SK-N-SH (cell line): ENCODE measurements at regions not wholly inside any gene's neighbourhood (a gene's known extent, or its start where the extent isn't known, plus 50 kb on each side); places are given as distances from the start of the nearest gene placed in this dataset.

Source experiments
- MAX ChIP-seq: IDR thresholded peaks from 2 replicates; pipeline ENCODE4 v1.4.0; 2012; ENCODE audit warnings: low read depth
- NRF1 ChIP-seq: IDR thresholded peaks from 2 replicates; pipeline ENCODE4 v1.6.1; 2012; ENCODE audit warnings: low read depth, mild to moderate bottlenecking, low read length
- RAD21 ChIP-seq: IDR thresholded peaks from 2 replicates; pipeline ENCODE4 v1.6.1; 2012; ENCODE audit warnings: mild to moderate bottlenecking, low read length
- SIN3A ChIP-seq: IDR thresholded peaks from 2 replicates; pipeline ENCODE4 v1.6.1; 2012; ENCODE audit warnings: low read depth, mild to moderate bottlenecking, low read length, moderate library complexity, borderline replicate concordance
- TAF1 ChIP-seq: IDR thresholded peaks from 2 replicates; pipeline ENCODE4 v1.6.1; 2012; ENCODE audit warnings: low read depth, mild to moderate bottlenecking, low read length, moderate library complexity, borderline replicate concordance
- TEAD4 ChIP-seq: IDR thresholded peaks from 2 replicates; pipeline ENCODE4 v1.4.0; 2012; ENCODE audit warnings: mild to moderate bottlenecking, borderline replicate concordance; ENCODE audit not compliant: insufficient read depth
- USF2 ChIP-seq: fragments of 150-350 bp; IDR thresholded peaks from 2 replicates; pipeline ENCODE4 v1.6.1; 2017; ENCODE audit warnings: antibody characterized with exemption, low read length, low read depth, borderline replicate concordance
- TF ChIP-seq, protein P1 (sequence below): fragments of 200-600 bp; sonication (generic); IDR thresholded peaks from 2 replicates; pipeline ENCODE4 v1.6.1; 2017; ENCODE audit warnings: antibody characterized with exemption, mild to moderate bottlenecking, moderate library complexity
- TF ChIP-seq, protein P2 (sequence below): IDR thresholded peaks from 2 replicates; pipeline ENCODE4 v1.4.0; 2012; ENCODE audit warnings: low read depth, borderline replicate concordance

GRCh38 chr5:125485771-125486170 is 739.3 kb upstream of the ZNF608 start:
- TF ChIP-seq, protein P1, sequence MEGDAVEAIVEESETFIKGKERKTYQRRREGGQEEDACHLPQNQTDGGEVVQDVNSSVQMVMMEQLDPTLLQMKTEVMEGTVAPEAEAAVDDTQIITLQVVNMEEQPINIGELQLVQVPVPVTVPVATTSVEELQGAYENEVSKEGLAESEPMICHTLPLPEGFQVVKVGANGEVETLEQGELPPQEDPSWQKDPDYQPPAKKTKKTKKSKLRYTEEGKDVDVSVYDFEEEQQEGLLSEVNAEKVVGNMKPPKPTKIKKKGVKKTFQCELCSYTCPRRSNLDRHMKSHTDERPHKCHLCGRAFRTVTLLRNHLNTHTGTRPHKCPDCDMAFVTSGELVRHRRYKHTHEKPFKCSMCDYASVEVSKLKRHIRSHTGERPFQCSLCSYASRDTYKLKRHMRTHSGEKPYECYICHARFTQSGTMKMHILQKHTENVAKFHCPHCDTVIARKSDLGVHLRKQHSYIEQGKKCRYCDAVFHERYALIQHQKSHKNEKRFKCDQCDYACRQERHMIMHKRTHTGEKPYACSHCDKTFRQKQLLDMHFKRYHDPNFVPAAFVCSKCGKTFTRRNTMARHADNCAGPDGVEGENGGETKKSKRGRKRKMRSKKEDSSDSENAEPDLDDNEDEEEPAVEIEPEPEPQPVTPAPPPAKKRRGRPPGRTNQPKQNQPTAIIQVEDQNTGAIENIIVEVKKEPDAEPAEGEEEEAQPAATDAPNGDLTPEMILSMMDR, result no peak
- TF ChIP-seq RAD21, result no peak
- no peak for TF ChIP-seq MAX
- no peak for TF ChIP-seq TAF1
- no peak for TF ChIP-seq SIN3A
- TF ChIP-seq NRF1, result no peak
- TF ChIP-seq TEAD4, result no peak
- no peak for TF ChIP-seq USF2
- TF ChIP-seq, protein P2, sequence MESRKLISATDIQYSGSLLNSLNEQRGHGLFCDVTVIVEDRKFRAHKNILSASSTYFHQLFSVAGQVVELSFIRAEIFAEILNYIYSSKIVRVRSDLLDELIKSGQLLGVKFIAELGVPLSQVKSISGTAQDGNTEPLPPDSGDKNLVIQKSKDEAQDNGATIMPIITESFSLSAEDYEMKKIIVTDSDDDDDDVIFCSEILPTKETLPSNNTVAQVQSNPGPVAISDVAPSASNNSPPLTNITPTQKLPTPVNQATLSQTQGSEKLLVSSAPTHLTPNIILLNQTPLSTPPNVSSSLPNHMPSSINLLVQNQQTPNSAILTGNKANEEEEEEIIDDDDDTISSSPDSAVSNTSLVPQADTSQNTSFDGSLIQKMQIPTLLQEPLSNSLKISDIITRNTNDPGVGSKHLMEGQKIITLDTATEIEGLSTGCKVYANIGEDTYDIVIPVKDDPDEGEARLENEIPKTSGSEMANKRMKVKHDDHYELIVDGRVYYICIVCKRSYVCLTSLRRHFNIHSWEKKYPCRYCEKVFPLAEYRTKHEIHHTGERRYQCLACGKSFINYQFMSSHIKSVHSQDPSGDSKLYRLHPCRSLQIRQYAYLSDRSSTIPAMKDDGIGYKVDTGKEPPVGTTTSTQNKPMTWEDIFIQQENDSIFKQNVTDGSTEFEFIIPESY, result no peak
